Colonic mucosa (tissue), 4 donors: ENCODE measurements at regions not wholly inside any gene's neighbourhood (a gene's known extent, or its start where the extent isn't known, plus 50 kb on each side); places are given as distances from the start of the nearest gene placed in this dataset.

Source experiments
- DNase-seq: peaks from one replicate; pipeline ENCODE4 v3.0.0-alpha.2; 2020
- H3K27ac ChIP-seq: fragments of 200-600 bp; one replicate; pipeline ENCODE4 v1.8.0; 2021
- H3K27me3 ChIP-seq: fragments of 200-600 bp; one replicate; pipeline ENCODE4 v1.8.0; 2021
- H3K36me3 ChIP-seq: fragments of 200-600 bp; one replicate; pipeline ENCODE4 v1.8.0; 2021
- H3K4me1 ChIP-seq: fragments of 200-600 bp; one replicate; pipeline ENCODE4 v1.8.0; 2021; ENCODE audit warnings: mild to moderate bottlenecking
- H3K4me3 ChIP-seq: fragments of 200-600 bp; one replicate; pipeline ENCODE4 v1.8.0; 2021
- H3K9ac ChIP-seq, 2 donors: one replicate each; pipeline ENCODE4 v1.7.0; 2013; ENCODE audit warnings: control low read depth in 2 of 2, low read depth in 2 of 2, low read length in 2 of 2
- H3K9me3 ChIP-seq: fragments of 200-600 bp; one replicate; pipeline ENCODE4 v1.8.0; 2021
- intact Hi-C: fragments of 100-400 bp; cut with DNase I; formaldehyde crosslinking; loops from one replicate; pipeline ENCODE4 v1.14.1; 2022
- TF ChIP-seq, protein P1 (sequence below): fragments of 200-600 bp; IDR thresholded peaks from one replicate; pipeline ENCODE4 v1.8.0; 2022; ENCODE audit warnings: antibody characterized with exemption, mild to moderate bottlenecking
- donor health status: healthy.
- donor health status: DM: no; HTN: no; CAD: no.
- donor health status: DM: no; HTN: no; CAD: no.

GRCh38 chr1:185585770-185586169 is 148.4 kb upstream of the HMCN1 start:
- no peaks in the 10 kb centered on the region for H3K9me3 ChIP-seq

GRCh38 chr1:185581961-185582725 is 152.0 kb upstream of the HMCN1 start:
- H3K27me3 ChIP-seq, result no peaks in the 10 kb centered on the region
- no peak overlapping the region for H3K9ac ChIP-seq
- H3K36me3 ChIP-seq, result no peaks in the 10 kb centered on the region
- H3K4me3 ChIP-seq, result no peak overlapping the region
- intact Hi-C loops, result no loop called here
- H3K9me3 ChIP-seq, result no peaks in the 10 kb centered on the region
- no peak for DNase-seq
- TF ChIP-seq, protein P1, sequence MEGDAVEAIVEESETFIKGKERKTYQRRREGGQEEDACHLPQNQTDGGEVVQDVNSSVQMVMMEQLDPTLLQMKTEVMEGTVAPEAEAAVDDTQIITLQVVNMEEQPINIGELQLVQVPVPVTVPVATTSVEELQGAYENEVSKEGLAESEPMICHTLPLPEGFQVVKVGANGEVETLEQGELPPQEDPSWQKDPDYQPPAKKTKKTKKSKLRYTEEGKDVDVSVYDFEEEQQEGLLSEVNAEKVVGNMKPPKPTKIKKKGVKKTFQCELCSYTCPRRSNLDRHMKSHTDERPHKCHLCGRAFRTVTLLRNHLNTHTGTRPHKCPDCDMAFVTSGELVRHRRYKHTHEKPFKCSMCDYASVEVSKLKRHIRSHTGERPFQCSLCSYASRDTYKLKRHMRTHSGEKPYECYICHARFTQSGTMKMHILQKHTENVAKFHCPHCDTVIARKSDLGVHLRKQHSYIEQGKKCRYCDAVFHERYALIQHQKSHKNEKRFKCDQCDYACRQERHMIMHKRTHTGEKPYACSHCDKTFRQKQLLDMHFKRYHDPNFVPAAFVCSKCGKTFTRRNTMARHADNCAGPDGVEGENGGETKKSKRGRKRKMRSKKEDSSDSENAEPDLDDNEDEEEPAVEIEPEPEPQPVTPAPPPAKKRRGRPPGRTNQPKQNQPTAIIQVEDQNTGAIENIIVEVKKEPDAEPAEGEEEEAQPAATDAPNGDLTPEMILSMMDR, result no peak
- H3K4me1 ChIP-seq, result no peaks in the 10 kb centered on the region
- H3K27ac ChIP-seq, result no peak overlapping the region

More at GRCh38 chr1:185585770-185586169, 148.4 kb upstream of the HMCN1 start:
- peak; percentile 34 for DNase-seq
- Histone ChIP-seq H3K9ac (no peak overlapping the region), H3K36me3 (no peaks in the 10 kb centered on the region), H3K4me3 (no peak overlapping the region), H3K27me3 (no peaks in the 10 kb centered on the region), H3K27ac (no peak overlapping the region), H3K4me1 (no peaks in the 10 kb centered on the region)
- intact Hi-C loops, result no loop called here
- TF ChIP-seq, protein P1, result no peak

GRCh38 chr1:185581020-185581419 is 153.2 kb upstream of the HMCN1 start:
- H3K27me3 ChIP-seq, result no peaks in the 10 kb centered on the region
- no peaks in the 10 kb centered on the region for H3K9me3 ChIP-seq
- H3K27ac ChIP-seq, result no peak overlapping the region
- no peak overlapping the region for H3K9ac ChIP-seq
- TF ChIP-seq, protein P1, result no peak
- no peaks in the 10 kb centered on the region for H3K4me1 ChIP-seq
- intact Hi-C loops, result no loop called here
- DNase-seq, result no peak
- H3K36me3 ChIP-seq, result no peaks in the 10 kb centered on the region
- H3K4me3 ChIP-seq, result no peak overlapping the region

DNA sequence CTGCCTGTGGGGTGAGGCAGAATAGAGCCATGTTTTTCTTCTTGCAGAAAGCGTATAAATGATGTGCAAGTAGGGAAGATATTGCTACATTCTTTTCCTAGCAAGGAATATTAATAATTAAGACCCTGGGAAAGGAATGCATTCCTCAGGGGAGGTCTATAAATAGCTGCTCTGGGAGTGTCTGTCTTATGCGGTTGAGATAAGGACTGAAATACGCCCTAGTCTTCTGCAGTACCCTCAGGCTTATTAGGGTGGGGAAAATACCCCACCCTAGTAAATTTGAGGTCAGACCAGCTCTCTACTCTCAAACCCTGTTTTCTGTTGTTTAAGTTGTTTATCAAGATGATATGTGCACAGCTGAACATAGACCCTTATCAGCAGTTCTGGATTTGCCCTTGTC is 155.9 kb upstream of the HMCN1 start:
- no peak overlapping the region for H3K27ac ChIP-seq
- TF ChIP-seq, protein P1, result no peak
- no peaks in the 10 kb centered on the region for H3K36me3 ChIP-seq
- DNase-seq, result no peak
- intact Hi-C loops, result no loop called here
- no peak overlapping the region for H3K9ac ChIP-seq
- H3K9me3 ChIP-seq, result no peaks in the 10 kb centered on the region
- no peaks in the 10 kb centered on the region for H3K4me1 ChIP-seq
- H3K4me3 ChIP-seq, result no peak overlapping the region
- no peaks in the 10 kb centered on the region for H3K27me3 ChIP-seq

GRCh38 chr1:185574139-185574875 is 159.9 kb upstream of the HMCN1 start:
- H3K4me3 ChIP-seq, result no peak overlapping the region
- H3K36me3 ChIP-seq, result no peaks in the 10 kb centered on the region
- no peak overlapping the region for H3K9ac ChIP-seq
- no peaks in the 10 kb centered on the region for H3K27me3 ChIP-seq
- no peaks in the 10 kb centered on the region for H3K9me3 ChIP-seq
- TF ChIP-seq, protein P1, result no peak
- DNase-seq, result no peak
- H3K27ac ChIP-seq, result no peak overlapping the region
- intact Hi-C loops, result no loop called here
- no peaks in the 10 kb centered on the region for H3K4me1 ChIP-seq
